T-cell (primary cell): ENCODE measurements at regions not wholly inside any gene's neighbourhood (a gene's known extent, or its start where the extent isn't known, plus 50 kb on each side); places are given as distances from the start of the nearest gene placed in this dataset.

Experiments
- ATAC-seq, 4 experiments: fragments of 200-7000 bp in 3 of 4; fragments of 150-1000 bp in 1 of 4; cut with Tn5 transposase; replicated peaks in 1 of 4; 1 replicate in 3 of 4; 2 replicates in 1 of 4; pipeline ENCODE4 v1.10.0; 2021; ENCODE audit warnings: moderate library complexity in 3 of 4, mild to moderate bottlenecking in 2 of 4, moderate number of reproducible peaks in 1 of 4
- CTCF ChIA-PET, 2 donors: fragments of 300-600 bp; sonication (Branson Sonifier 250); formaldehyde crosslinking; loops; one replicate each; lab custom pipeline; 2022; ENCODE audit warnings: antibody characterized with exemption in 2 of 2; lab: Charles Lee
- POLR2A ChIA-PET, 2 donors: fragments of 300-600 bp; sonication (Branson Sonifier 250); formaldehyde crosslinking; loops; one replicate each; lab custom pipeline; 2022; ENCODE audit warnings: antibody characterized with exemption in 2 of 2; lab: Charles Lee
- DNase-seq, 35 experiments: peaks; one replicate each; pipeline versions ENCODE4 v3.0.0 to v3.0.0-alpha.2; 2013 to 2023
- H3K27ac ChIP-seq: one replicate; pipeline ENCODE4 v1.5.1; 2013; ENCODE audit warnings: low read length
- H3K27me3 ChIP-seq, 2 experiments: replicated peaks in 1 of 2; 1 replicate in 1 of 2; 2 replicates in 1 of 2; pipeline versions ENCODE4 v1.6.1 to v1.7.0; 2013; ENCODE audit warnings: low read length in 1 of 2, mixed read lengths in 1 of 2; ENCODE audit not compliant: control insufficient read depth in 2 of 2, insufficient read depth in 2 of 2; ENCODE audit errors: extremely low read depth in 1 of 2
- H3K36me3 ChIP-seq, 2 donors: 1 replicate in 1 of 2; 2 replicates in 1 of 2; pipeline versions ENCODE4 v1.6.1 to v1.7.0; 2013; ENCODE audit warnings: low read length in 1 of 2; ENCODE audit not compliant: control insufficient read depth in 2 of 2, insufficient read depth in 1 of 2; ENCODE audit errors: extremely low read depth in 1 of 2
- H3K4me1 ChIP-seq, 2 experiments: 1 replicate in 1 of 2; 2 replicates in 1 of 2; pipeline versions ENCODE4 v1.6.1 to v1.7.0; 2013; ENCODE audit warnings: low read length in 2 of 2, mixed read lengths in 1 of 2; ENCODE audit not compliant: insufficient read depth in 2 of 2, control insufficient read depth in 1 of 2; ENCODE audit errors: extremely low read depth in 1 of 2
- H3K4me3 ChIP-seq, 2 donors: 1 replicate in 1 of 2; 2 replicates in 1 of 2; pipeline versions ENCODE4 v1.5.1 to v1.7.0; 2013; ENCODE audit warnings: mild to moderate bottlenecking in 2 of 2, low read length in 1 of 2, moderate library complexity in 1 of 2; ENCODE audit not compliant: control insufficient read depth in 1 of 2; ENCODE audit errors: extremely low read depth in 1 of 2
- H3K9me3 ChIP-seq: 2 replicates; pipeline ENCODE4 v1.7.0; 2013
- H3K27ac Mint-ChIP-seq, 2 donors: one replicate each; pipeline ENCODE4 v1.8.0; 2020 to 2021; ENCODE audit warnings: mild to moderate bottlenecking in 2 of 2, mixed read lengths in 2 of 2
- H3K27me3 Mint-ChIP-seq, 2 donors: one replicate each; pipeline ENCODE4 v1.8.0; 2021 to 2022; ENCODE audit warnings: mixed read lengths in 2 of 2
- H3K36me3 Mint-ChIP-seq: one replicate; pipeline ENCODE4 v1.8.0; 2021; ENCODE audit warnings: mixed read lengths
- H3K4me1 Mint-ChIP-seq, 3 donors: one replicate each; pipeline ENCODE4 v1.8.0; 2020 to 2022; ENCODE audit warnings: mixed read lengths in 3 of 3, mild to moderate bottlenecking in 1 of 3
- H3K4me3 Mint-ChIP-seq, 3 donors: one replicate each; pipeline ENCODE4 v1.8.0; 2020 to 2022; ENCODE audit warnings: mild to moderate bottlenecking in 3 of 3, mixed read lengths in 3 of 3, moderate library complexity in 3 of 3
- H3K9me3 Mint-ChIP-seq, 3 donors: one replicate each; pipeline ENCODE4 v1.8.0; 2020 to 2022; ENCODE audit warnings: mixed read lengths in 3 of 3
- WGBS: methylation state at CpG from one replicate; pipeline ENCODE4 v1.1.5; 2013; ENCODE audit warnings: missing lambda C conversion rate; ENCODE audit not compliant: insufficient coverage; 5-methylcytosine and 5-hydroxymethylcytosine counted together

DNA sequence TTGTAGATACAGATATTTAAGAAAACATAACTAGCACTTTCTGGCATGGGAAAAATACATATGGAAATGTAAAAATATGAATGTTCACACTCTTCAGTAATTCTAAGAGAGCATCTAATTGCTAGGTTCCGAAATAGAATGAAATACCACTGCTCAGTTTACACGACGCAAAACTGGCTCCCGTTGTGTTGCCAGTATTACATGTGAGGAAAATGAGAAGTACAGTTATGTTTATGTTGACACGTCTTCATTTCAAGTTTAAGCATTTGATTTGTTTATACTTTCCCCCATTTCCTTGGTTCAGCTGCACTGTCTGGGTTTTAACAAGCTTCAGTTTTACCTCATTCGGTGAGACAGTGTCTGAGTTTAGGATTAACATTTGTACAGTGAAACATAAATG lies 275.8 kb upstream of the SEMA3D start:
- H3K4me3 ChIP-seq: no peak overlapping the region
- POLR2A ChIA-PET: no interaction called here
- no peaks in the 10 kb centered on the region for H3K36me3 ChIP-seq
- CTCF ChIA-PET: interaction anchor here in 1 of 2 donors (0.6 kb wide), 1 partner anchor 63 kb away, joined by 5 read pairs; no protein-coding TSS in a partner anchor
- H3K4me3 Mint-ChIP-seq: no peak overlapping the region
- no peak overlapping the region for H3K27ac Mint-ChIP-seq
- DNase-seq (no peak), ATAC-seq (no peak)
- H3K4me1 Mint-ChIP-seq: no peaks in the 10 kb centered on the region
- no peaks in the 10 kb centered on the region for H3K27me3 Mint-ChIP-seq
- no peak overlapping the region for H3K27ac ChIP-seq
- no peaks in the 10 kb centered on the region for H3K27me3 ChIP-seq
- no CpG with 5 or more reads among the region's 6 CpGs for WGBS
- H3K36me3 Mint-ChIP-seq: no peaks in the 10 kb centered on the region
- no peaks in the 10 kb centered on the region for H3K4me1 ChIP-seq
- H3K9me3 Mint-ChIP-seq: no peaks in the 10 kb centered on the region
- H3K9me3 ChIP-seq: no peaks in the 10 kb centered on the region

DNA sequence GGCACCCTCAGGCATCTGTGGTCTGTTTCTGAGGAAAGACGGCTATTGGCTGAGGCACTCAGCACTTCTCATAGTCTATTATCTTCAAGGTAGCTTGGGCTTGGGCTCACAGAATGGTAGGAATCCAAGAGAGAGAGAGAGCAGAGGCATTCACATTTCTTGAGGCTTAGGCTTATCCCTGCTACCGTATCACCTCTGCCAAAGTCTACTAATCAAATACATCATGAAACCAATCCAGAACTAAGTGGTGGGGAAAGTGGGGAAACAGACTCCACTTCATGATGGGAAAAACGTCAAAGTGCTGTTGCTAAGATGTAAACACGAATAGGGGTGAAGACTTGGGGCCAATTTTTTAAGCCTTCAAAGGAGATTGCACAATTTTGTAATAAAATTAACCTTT lies 271.1 kb upstream of the SEMA3D start:
- no peaks in the 10 kb centered on the region for H3K9me3 ChIP-seq
- H3K4me3 ChIP-seq: no peak overlapping the region
- ATAC-seq (no peak), DNase-seq (no peak)
- Mint-ChIP-seq H3K27me3 (no peaks in the 10 kb centered on the region), H3K27ac (no peak overlapping the region), H3K36me3 (no peaks in the 10 kb centered on the region), H3K4me1 (no peaks in the 10 kb centered on the region), H3K4me3 (no peak overlapping the region), H3K9me3 (peaks cover 0 to 3% (median 0%) of the 10 kb centered on the region in 3 donors)
- no peaks in the 10 kb centered on the region for H3K27me3 ChIP-seq
- ChIA-PET POLR2A (no interaction called here), CTCF (no interaction called here)
- no peak overlapping the region for H3K27ac ChIP-seq
- H3K4me1 ChIP-seq: no peaks in the 10 kb centered on the region
- no peaks in the 10 kb centered on the region for H3K36me3 ChIP-seq
- WGBS: no CpG with 5 or more reads among the region's 4 CpGs

DNA sequence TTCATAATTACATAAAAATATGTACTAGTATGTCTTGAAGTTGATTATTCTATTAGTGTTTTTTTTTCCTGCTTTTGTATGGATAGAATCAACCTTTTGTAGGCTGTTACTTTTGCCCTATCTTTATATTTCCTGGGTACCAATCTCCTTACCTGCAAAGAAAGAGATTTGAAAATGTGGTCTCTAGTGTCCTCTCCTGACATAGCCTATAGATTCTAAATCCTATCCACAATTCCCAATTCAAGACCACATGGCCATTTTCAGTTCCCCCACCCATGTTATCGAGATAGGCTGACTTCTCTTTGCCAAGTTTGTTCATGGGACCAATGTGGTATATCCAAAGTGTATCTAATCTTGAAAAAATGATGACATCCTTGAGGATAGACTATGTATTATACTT lies 269.4 kb upstream of the SEMA3D start:
- no peaks in the 10 kb centered on the region for H3K36me3 ChIP-seq
- DNase-seq (no peak), ATAC-seq (no peak)
- H3K4me1 ChIP-seq: no peaks in the 10 kb centered on the region
- H3K27me3 ChIP-seq: no peaks in the 10 kb centered on the region
- Mint-ChIP-seq H3K27ac (no peak overlapping the region), H3K27me3 (no peaks in the 10 kb centered on the region), H3K9me3 (peaks cover 0 to 3% (median 0%) of the 10 kb centered on the region in 3 donors), H3K36me3 (no peaks in the 10 kb centered on the region), H3K4me1 (no peaks in the 10 kb centered on the region), H3K4me3 (no peak overlapping the region)
- ChIA-PET CTCF (no interaction called here), POLR2A (no interaction called here)
- no peak overlapping the region for H3K27ac ChIP-seq
- no peak overlapping the region for H3K4me3 ChIP-seq
- WGBS: no CpG with 5 or more reads among the region's 1 CpG
- no peaks in the 10 kb centered on the region for H3K9me3 ChIP-seq

DNA sequence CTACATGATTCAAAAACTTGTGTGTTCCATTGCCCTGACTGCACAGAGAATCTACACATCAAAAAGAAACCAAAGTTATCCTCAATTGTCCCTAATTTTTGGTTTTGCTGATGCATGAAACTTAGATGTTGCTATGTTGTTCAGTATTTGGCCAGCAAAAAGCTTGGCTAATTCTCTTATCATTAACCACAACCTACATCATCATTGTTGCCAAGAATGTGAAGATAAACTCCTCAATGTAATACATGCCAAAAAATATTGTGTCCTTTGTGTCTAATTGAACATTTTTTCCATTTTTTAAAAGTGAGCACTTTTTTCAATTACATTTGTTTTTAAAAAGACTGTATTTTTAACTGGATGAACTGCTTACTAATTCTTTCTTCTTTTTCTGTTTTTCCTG lies 268.0 kb upstream of the SEMA3D start:
- Mint-ChIP-seq H3K9me3 (peaks cover 0 to 3% (median 0%) of the 10 kb centered on the region in 3 donors), H3K4me3 (no peak overlapping the region), H3K27me3 (no peaks in the 10 kb centered on the region), H3K27ac (no peak overlapping the region), H3K36me3 (no peaks in the 10 kb centered on the region), H3K4me1 (no peaks in the 10 kb centered on the region)
- Histone ChIP-seq H3K27me3 (no peaks in the 10 kb centered on the region), H3K4me1 (no peaks in the 10 kb centered on the region), H3K9me3 (no peaks in the 10 kb centered on the region), H3K27ac (no peak overlapping the region), H3K36me3 (no peaks in the 10 kb centered on the region), H3K4me3 (no peak overlapping the region)
- ATAC-seq: no peak
- ChIA-PET CTCF (no interaction called here), POLR2A (no interaction called here)
- no peak for DNase-seq

DNA sequence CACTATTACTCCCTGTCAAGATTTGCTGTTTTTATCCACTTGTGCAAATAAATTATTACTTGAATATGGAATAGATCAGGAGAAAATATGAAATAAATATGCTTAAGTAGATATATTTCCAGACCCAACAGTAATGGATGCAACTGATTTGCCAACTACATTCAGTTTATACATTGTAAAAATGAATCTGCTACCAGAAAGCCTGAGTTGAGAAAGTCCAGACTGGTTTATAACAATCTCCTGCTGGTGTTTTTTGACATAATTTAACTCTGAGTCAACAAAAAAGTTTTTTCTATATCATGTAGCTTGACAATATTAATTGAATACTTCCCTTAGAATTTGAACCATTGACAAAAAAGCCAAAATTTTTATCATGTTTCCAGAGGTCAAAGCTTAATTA lies 265.8 kb upstream of the SEMA3D start:
- no peaks in the 10 kb centered on the region for H3K27me3 Mint-ChIP-seq
- H3K9me3 ChIP-seq: no peaks in the 10 kb centered on the region
- H3K27me3 ChIP-seq: no peaks in the 10 kb centered on the region
- H3K9me3 Mint-ChIP-seq: peaks cover 0 to 5% (median 3%) of the 10 kb centered on the region in 3 donors
- POLR2A ChIA-PET: no interaction called here
- H3K27ac ChIP-seq: no peak overlapping the region
- no peak overlapping the region for H3K4me3 Mint-ChIP-seq
- ATAC-seq: no peak
- H3K27ac Mint-ChIP-seq: no peak overlapping the region
- H3K36me3 ChIP-seq: no peaks in the 10 kb centered on the region
- no peaks in the 10 kb centered on the region for H3K4me1 Mint-ChIP-seq
- H3K4me3 ChIP-seq: no peak overlapping the region
- DNase-seq: no peak
- CTCF ChIA-PET: no interaction called here
- no peaks in the 10 kb centered on the region for H3K4me1 ChIP-seq
- no peaks in the 10 kb centered on the region for H3K36me3 Mint-ChIP-seq

DNA sequence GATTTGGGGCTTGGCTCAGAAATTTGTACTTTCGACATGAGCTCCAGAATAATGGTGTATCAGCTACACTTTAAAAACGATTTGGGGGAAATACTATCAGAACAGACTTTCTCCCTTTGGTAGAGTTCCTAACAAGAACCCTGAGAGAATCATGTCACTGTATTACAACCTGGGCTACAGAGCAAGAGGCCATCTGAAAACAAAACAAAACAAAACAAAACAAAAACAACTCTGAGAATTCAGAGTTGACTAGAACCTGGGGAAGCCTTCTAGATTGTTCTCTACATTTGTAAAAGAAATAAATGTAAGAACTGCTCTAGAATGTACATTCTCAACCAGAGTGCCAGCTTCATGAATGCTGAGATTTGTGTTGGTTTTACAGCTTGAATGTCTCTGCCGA lies 262.6 kb upstream of the SEMA3D start:
- DNase-seq: no peak

DNA sequence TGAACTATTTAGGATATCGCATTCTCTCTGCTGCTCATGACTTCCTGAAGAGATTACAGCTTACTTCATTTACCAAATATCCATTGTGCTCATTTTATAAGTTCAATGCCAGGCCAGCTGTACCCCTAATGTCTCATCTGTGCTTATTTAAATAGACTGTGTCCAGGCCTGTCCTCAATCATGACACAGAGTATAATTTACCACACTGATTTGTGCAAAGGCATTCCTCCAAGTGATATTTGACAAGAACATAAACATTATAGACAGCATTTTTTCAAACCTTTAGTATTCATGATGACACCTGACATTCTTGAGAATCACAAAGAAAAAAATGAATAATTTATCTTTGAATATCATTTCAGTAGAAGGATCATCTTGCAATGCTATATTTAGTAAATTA lies 260.1 kb upstream of the SEMA3D start:
- no peak overlapping the region for H3K27ac Mint-ChIP-seq
- H3K36me3 ChIP-seq: no peaks in the 10 kb centered on the region
- H3K36me3 Mint-ChIP-seq: no peaks in the 10 kb centered on the region
- no peaks in the 10 kb centered on the region for H3K4me1 ChIP-seq
- no peaks in the 10 kb centered on the region for H3K9me3 ChIP-seq
- no peaks in the 10 kb centered on the region for H3K4me1 Mint-ChIP-seq
- H3K27me3 ChIP-seq: no peaks in the 10 kb centered on the region
- ATAC-seq (no peak), DNase-seq (no peak)
- H3K4me3 ChIP-seq: no peak overlapping the region
- CTCF ChIA-PET: no interaction called here
- H3K9me3 Mint-ChIP-seq: peaks cover 0 to 8% (median 0%) of the 10 kb centered on the region in 3 donors
- 100% methylated on average over 1 of the region's 1 CpG for WGBS
- H3K4me3 Mint-ChIP-seq: no peak overlapping the region
- H3K27ac ChIP-seq: no peak overlapping the region
- POLR2A ChIA-PET: interaction anchor here in 1 of 2 donors (0.6 kb wide), 1 partner anchor 8 kb away, joined by 4 read pairs; no protein-coding TSS in a partner anchor
- no peaks in the 10 kb centered on the region for H3K27me3 Mint-ChIP-seq

More for the DNA sequence above, 262.6 kb upstream of the SEMA3D start:
- Mint-ChIP-seq H3K36me3 (no peaks in the 10 kb centered on the region), H3K27ac (no peak overlapping the region), H3K4me1 (no peaks in the 10 kb centered on the region), H3K4me3 (no peak overlapping the region), H3K27me3 (no peaks in the 10 kb centered on the region), H3K9me3 (peaks cover 0 to 5% (median 0%) of the 10 kb centered on the region in 3 donors)
- Histone ChIP-seq H3K27ac (no peak overlapping the region), H3K27me3 (no peaks in the 10 kb centered on the region), H3K4me3 (no peak overlapping the region), H3K9me3 (no peaks in the 10 kb centered on the region), H3K36me3 (no peaks in the 10 kb centered on the region), H3K4me1 (no peaks in the 10 kb centered on the region)
- ChIA-PET CTCF (no interaction called here), POLR2A (no interaction called here)
- ATAC-seq: no peak
- 67% methylated on average over 1 of the region's 3 CpGs for WGBS
